ENCODE measurements at regions not wholly inside any gene's neighbourhood (a gene's known extent, or its start where the extent isn't known, plus 50 kb on each side); places are given as distances from the start of the nearest gene placed in this dataset.
A peak's percentile ranks its signal among the peaks of the same experiment; 100 is the strongest.
"Not testable (repeated sequence)": the region's sequence is repeated elsewhere in the genome, so short reads cannot be mapped to it uniquely, and the experiment has no call there.

DNA sequence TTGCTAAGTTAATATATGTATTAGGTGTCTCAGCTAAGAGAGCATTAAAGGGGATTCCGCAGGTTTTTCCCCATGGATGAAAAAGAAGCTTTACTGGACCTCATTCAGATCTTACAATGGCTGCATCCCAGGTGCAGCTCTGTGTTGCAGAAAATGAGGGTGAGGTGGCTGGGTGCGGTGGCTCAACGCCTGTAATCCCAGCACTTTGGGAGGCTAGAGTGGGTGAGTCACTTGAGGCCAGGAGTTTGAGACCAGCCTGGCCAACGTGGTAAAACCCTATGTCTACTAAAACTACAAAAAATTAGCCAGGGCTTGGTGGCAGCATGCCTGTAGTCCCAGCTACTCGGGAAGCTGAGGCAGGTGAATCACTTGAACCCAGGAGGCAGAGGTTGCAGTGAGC is 58.5 kb upstream of the MORC3 start:
- no peak overlapping the region for H3K9ac ChIP-seq (ENCODE audit: low read length)
- no peak overlapping the region for H3K4me2 ChIP-seq (ENCODE audit: low read length)
- ChIA-PET POLR2A (ENCODE audit: unreplicated experiment) (no interaction called here), CTCF (no interaction called here)
- no peaks in the 10 kb centered on the region for H3K9me2 ChIP-seq (replicated peaks; ENCODE audit: low read length)
- H3K4me1 ChIP-seq (ENCODE audit: insufficient read depth, low read length) = no peaks in the 10 kb centered on the region; the same call in 1 of the 2 replicates
- intact Hi-C loops (cut with micrococcal nuclease) = loop anchor here (2.0 kb wide), 1 partner anchor 69 kb away; no protein-coding TSS in a partner anchor
- TF ChIP-seq EZH2 (IDR thresholded peaks at IDR 0.05; ENCODE audit: low read length, unreplicated experiment) (no peak), EZH2phosphoT487 (IDR thresholded peaks at IDR 0.05; ENCODE audit: borderline replicate concordance, low read length) (no peak)
- TF ChIP-seq, protein P1, sequence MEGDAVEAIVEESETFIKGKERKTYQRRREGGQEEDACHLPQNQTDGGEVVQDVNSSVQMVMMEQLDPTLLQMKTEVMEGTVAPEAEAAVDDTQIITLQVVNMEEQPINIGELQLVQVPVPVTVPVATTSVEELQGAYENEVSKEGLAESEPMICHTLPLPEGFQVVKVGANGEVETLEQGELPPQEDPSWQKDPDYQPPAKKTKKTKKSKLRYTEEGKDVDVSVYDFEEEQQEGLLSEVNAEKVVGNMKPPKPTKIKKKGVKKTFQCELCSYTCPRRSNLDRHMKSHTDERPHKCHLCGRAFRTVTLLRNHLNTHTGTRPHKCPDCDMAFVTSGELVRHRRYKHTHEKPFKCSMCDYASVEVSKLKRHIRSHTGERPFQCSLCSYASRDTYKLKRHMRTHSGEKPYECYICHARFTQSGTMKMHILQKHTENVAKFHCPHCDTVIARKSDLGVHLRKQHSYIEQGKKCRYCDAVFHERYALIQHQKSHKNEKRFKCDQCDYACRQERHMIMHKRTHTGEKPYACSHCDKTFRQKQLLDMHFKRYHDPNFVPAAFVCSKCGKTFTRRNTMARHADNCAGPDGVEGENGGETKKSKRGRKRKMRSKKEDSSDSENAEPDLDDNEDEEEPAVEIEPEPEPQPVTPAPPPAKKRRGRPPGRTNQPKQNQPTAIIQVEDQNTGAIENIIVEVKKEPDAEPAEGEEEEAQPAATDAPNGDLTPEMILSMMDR (conservative IDR thresholded peaks at IDR 0.05; ENCODE audit: low read depth, low read length) = no peak
- no peak for DNase-seq
- H3K79me2 ChIP-seq (ENCODE audit: low read length) = no peaks in the 10 kb centered on the region
- H3K27ac ChIP-seq (ENCODE audit: low read length) = no peak overlapping the region
- no peaks in the 10 kb centered on the region for H4K20me1 ChIP-seq (ENCODE audit: low read length)
- H3K9me3 ChIP-seq (ENCODE audit: low read length) = no peaks in the 10 kb centered on the region
- no peak overlapping the region for H3K4me3 ChIP-seq (ENCODE audit: low read length)
- no peaks in the 10 kb centered on the region for H3F3A ChIP-seq (ENCODE audit: low read length, unreplicated experiment)
- no peak overlapping the region for H2AFZ ChIP-seq (ENCODE audit: low read length)
- no peak for ATAC-seq
- no peaks in the 10 kb centered on the region for H3K27me3 ChIP-seq (ENCODE audit: low read length)
- H3K36me3 ChIP-seq (ENCODE audit: low read depth, low read length) = no peaks in the 10 kb centered on the region; the same call in 1 of the 2 replicates
- BruUV-seq (replicated peaks) = no TSS peak

DNA sequence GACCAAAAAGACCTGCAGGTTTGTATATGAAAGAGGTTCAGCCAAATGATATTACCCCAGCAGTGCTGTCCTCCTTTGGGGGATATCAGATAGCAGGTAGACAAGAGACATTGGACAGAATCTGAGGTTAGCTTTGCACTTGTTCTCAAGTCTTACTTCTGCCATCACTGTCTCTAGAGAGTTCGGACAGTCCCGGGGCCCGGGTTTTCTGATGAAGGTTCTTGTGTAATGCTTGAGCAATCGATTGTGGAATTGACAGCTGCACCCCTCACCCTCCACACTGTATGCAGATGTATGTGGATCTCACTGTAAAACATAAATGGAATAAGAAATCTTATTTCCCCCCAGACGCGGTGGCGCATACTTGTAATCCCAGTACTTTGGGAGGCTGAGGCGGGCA is 56.2 kb upstream of the MORC3 start:
- no peak for TF ChIP-seq EZH2phosphoT487 (IDR thresholded peaks at IDR 0.05; ENCODE audit: borderline replicate concordance, low read length)
- no peak for TF ChIP-seq EZH2 (IDR thresholded peaks at IDR 0.05; ENCODE audit: low read length, unreplicated experiment)
- H3K27me3 ChIP-seq (ENCODE audit: low read length) = no peaks in the 10 kb centered on the region
- no TSS peak for BruUV-seq (replicated peaks)
- H3F3A ChIP-seq (ENCODE audit: low read length, unreplicated experiment) = no peaks in the 10 kb centered on the region
- no peak overlapping the region for H3K4me3 ChIP-seq (ENCODE audit: low read length)
- POLR2A ChIA-PET (ENCODE audit: unreplicated experiment) = no interaction called here
- H3K4me2 ChIP-seq (ENCODE audit: low read length) = no peak overlapping the region
- H3K79me2 ChIP-seq (ENCODE audit: low read length) = no peaks in the 10 kb centered on the region
- intact Hi-C loops (cut with micrococcal nuclease) = no loop called here
- no peaks in the 10 kb centered on the region; the same call in 1 of the 2 replicates for H3K36me3 ChIP-seq (ENCODE audit: low read depth, low read length)
- H3K9me3 ChIP-seq (ENCODE audit: low read length) = no peaks in the 10 kb centered on the region
- no peaks in the 10 kb centered on the region for H4K20me1 ChIP-seq (ENCODE audit: low read length)
- no peak overlapping the region for H2AFZ ChIP-seq (ENCODE audit: low read length)
- no peak overlapping the region for H3K27ac ChIP-seq (ENCODE audit: low read length)
- ATAC-seq (no peak), DNase-seq (no peak)
- H3K4me1 ChIP-seq (ENCODE audit: insufficient read depth, low read length) = no peaks in the 10 kb centered on the region; the same call in 1 of the 2 replicates
- no peak overlapping the region for H3K9ac ChIP-seq (ENCODE audit: low read length)
- CTCF ChIA-PET = no interaction called here
- no peaks in the 10 kb centered on the region for H3K9me2 ChIP-seq (replicated peaks; ENCODE audit: low read length)

DNA sequence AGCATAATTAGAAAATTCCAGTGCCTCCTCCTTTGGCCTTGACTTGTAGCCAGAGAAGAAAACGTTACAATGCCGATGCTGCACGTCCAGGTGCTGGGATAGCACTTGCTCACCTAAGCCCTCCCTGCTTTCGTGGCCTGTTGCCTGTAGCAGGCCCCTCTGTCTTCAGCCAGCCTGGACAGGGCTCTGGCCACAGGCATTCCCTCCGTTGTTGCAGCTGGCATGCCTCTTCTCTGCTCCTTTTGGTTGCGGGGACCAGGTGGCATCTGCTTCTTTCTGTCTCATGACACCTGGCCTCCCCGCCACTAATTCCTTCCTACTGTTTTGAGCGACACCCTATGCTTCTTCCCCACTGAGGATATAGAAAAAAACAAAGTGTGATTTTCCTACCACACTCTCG is 54.6 kb upstream of the MORC3 start:
- Histone ChIP-seq H2AFZ (ENCODE audit: low read length) (no peak overlapping the region), H3K9ac (ENCODE audit: low read length) (no peak overlapping the region), H3K27me3 (ENCODE audit: low read length) (no peaks in the 10 kb centered on the region), H3K79me2 (ENCODE audit: low read length) (no peaks in the 10 kb centered on the region), H3F3A (ENCODE audit: low read length, unreplicated experiment) (no peaks in the 10 kb centered on the region), H3K36me3 (ENCODE audit: low read depth, low read length) (no peaks in the 10 kb centered on the region; the same call in 1 of the 2 replicates), H3K4me3 (ENCODE audit: low read length) (no peak overlapping the region), H3K27ac (ENCODE audit: low read length) (no peak overlapping the region), H4K20me1 (ENCODE audit: low read length) (no peaks in the 10 kb centered on the region), H3K4me2 (ENCODE audit: low read length) (no peak overlapping the region), H3K9me2 (replicated peaks; ENCODE audit: low read length) (no peaks in the 10 kb centered on the region), H3K9me3 (ENCODE audit: low read length) (no peaks in the 10 kb centered on the region), H3K4me1 (ENCODE audit: insufficient read depth, low read length) (no peaks in the 10 kb centered on the region; the same call in 1 of the 2 replicates)
- CTCF ChIA-PET = no interaction called here
- DNase-seq (no peak), ATAC-seq (no peak)
- no TSS peak for BruUV-seq (replicated peaks)
- POLR2A ChIA-PET (ENCODE audit: unreplicated experiment) = no interaction called here
- TF ChIP-seq, protein P1 (conservative IDR thresholded peaks at IDR 0.05; ENCODE audit: low read depth, low read length) = no peak
- TF ChIP-seq EZH2phosphoT487 (IDR thresholded peaks at IDR 0.05; ENCODE audit: borderline replicate concordance, low read length) (no peak), EZH2 (IDR thresholded peaks at IDR 0.05; ENCODE audit: low read length, unreplicated experiment) (no peak)
- intact Hi-C loops (cut with micrococcal nuclease) = no loop called here

DNA sequence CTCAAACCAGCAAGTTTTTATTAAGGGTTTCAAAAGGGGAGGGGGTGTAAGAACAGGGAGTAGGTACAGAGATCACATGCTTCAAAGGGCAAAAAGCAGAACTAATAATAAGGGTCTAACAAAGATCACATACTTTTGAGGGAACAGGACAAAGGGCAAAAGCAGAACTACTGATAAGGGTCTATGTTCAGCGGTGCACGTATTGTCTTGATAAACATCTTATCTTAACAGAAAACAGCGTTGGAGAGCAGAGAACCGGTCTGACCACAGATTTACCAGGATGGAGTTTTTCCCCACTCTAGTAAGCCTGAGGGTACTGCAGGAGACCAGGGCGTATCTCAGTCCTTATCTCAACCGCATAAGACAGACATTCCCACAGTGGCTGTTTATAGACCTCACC is 52.2 kb upstream of the MORC3 start:
- H3K36me3 ChIP-seq (ENCODE audit: low read depth, low read length); intact Hi-C loops (cut with micrococcal nuclease); H3K4me3 ChIP-seq (ENCODE audit: low read length); H3K9ac ChIP-seq (ENCODE audit: low read length); CTCF ChIA-PET; H3F3A ChIP-seq (ENCODE audit: low read length, unreplicated experiment); H2AFZ ChIP-seq (ENCODE audit: low read length); H3K4me2 ChIP-seq (ENCODE audit: low read length); H4K20me1 ChIP-seq (ENCODE audit: low read length); POLR2A ChIA-PET (ENCODE audit: unreplicated experiment); DNase-seq; H3K27ac ChIP-seq (ENCODE audit: low read length); H3K27me3 ChIP-seq (ENCODE audit: low read length); H3K9me2 ChIP-seq (replicated peaks; ENCODE audit: low read length); H3K79me2 ChIP-seq (ENCODE audit: low read length); ATAC-seq; H3K9me3 ChIP-seq (ENCODE audit: low read length); H3K4me1 ChIP-seq (ENCODE audit: insufficient read depth, low read length): not testable (repeated sequence)
- TSS peak; percentile 17 for BruUV-seq (replicated peaks)

DNA sequence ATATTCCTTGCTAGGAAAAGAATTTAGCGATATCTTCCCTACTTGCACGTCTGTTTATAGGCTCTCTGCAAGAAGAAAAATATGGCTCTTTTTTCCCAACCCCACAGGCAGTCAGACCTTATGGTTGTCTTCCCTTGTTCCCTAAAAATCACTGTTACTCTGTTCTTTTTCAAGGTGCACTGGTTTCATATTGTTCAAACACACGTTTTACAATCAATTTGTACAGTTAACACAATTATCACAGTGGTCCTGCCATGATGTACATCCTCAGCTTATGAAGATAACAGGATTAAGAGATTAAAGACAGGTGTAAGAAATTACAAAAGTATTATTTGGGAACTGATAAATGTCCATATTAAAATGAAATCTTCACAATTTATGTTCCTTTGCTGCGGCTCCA is 51.7 kb upstream of the MORC3 start:
- CTCF ChIA-PET; intact Hi-C loops (cut with micrococcal nuclease); H3K27me3 ChIP-seq (ENCODE audit: low read length); H3K9me2 ChIP-seq (replicated peaks; ENCODE audit: low read length); DNase-seq; BruUV-seq (replicated peaks); H4K20me1 ChIP-seq (ENCODE audit: low read length); H3K4me3 ChIP-seq (ENCODE audit: low read length); H3K79me2 ChIP-seq (ENCODE audit: low read length); H3K9me3 ChIP-seq (ENCODE audit: low read length); H3F3A ChIP-seq (ENCODE audit: low read length, unreplicated experiment); H3K27ac ChIP-seq (ENCODE audit: low read length); H3K4me1 ChIP-seq (ENCODE audit: insufficient read depth, low read length); H3K36me3 ChIP-seq (ENCODE audit: low read depth, low read length); H3K4me2 ChIP-seq (ENCODE audit: low read length); POLR2A ChIA-PET (ENCODE audit: unreplicated experiment); H2AFZ ChIP-seq (ENCODE audit: low read length); H3K9ac ChIP-seq (ENCODE audit: low read length); ATAC-seq: not testable (repeated sequence)
